HUDEP-2 (cell line): ENCODE measurements at regions not wholly inside any gene's neighbourhood (a gene's known extent, or its start where the extent isn't known, plus 50 kb on each side); places are given as distances from the start of the nearest gene placed in this dataset.

Experiments used
- DNase-seq, 76 experiments: peaks; one replicate each; lab custom pipeline; 2025; ENCODE audit not compliant: unreplicated experiment in 76 of 76; lab: John Stamatoyannopoulos, UW

DNA sequence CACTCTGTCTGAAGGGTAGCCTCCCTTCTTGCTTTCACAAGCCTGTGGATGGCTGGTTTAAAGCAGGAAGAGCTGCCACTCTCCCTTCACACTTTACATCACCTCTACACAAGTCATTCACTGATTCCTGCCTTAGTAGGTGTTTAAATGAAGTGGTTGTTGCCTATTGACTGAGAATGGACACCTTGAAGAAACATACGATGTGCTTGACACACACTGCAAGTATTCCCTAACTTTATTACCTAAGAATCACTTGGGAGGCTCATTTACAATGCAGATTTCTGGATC, 230.5 kb downstream of the PIK3R1 start:
- no peak for DNase-seq

DNA sequence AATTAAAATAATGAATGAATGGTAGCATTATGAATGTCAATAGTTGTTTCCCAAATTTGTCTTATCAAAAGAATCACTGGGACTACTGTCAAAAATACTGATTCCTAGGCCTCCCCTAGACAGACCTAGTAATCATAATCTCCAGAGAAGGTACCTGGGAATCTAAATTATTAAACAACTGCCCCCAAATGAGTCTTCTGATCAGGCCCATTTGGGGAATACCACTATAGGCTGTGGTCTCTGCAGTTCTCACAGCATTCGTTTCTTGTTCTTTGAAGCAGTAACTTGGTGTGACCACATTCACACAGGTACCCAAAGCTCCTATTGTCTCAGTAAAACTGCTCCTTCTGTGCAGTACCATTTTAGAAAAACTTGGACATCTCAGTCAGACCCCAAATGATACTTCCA, 230.9 kb downstream of the PIK3R1 start:
- no peak for DNase-seq

DNA sequence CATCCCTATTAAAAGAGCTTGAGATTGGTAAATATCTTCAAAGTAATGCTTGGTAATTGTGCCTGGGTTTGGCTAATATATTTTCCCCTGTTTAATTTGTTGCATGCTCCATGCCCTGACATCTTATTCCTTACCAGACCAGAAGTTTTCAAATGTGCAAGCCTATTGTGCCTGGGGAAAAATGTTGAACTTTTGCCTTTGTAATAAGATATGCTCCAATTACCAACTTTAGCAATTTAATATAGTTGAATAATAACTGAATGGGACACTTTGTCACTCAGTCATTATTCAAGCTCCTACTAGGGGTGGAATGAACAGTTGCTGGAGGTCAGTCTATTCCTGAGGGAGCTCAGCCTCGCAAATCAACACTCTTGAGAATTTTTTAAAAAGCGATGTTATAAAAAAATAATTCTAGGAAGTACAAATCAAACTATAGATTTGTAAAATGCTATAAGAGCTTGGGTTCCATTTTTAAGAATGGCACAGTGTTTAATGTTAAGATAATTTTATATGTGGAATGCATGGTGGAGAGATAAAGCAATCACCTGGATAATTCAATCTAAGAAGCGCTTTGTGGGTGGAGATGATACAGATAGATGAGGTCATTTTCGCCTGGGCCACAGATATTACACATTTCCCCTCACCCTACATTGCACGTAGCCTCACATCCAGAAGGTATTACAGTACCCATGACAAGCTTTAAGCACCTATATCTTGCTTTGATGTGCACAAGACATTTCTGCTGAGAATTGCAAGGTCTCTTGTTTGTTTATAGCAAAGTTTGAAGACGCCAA, 231.8 kb downstream of the PIK3R1 start:
- no peak for DNase-seq

GRCh38 chr5:68449380-68449779, 233.8 kb downstream of the PIK3R1 start:
- no peak for DNase-seq

- DNase-seq, result no peak
Measured at GRCh38 chr5:68450245-68450852, 234.8 kb downstream of the PIK3R1 start.

DNA sequence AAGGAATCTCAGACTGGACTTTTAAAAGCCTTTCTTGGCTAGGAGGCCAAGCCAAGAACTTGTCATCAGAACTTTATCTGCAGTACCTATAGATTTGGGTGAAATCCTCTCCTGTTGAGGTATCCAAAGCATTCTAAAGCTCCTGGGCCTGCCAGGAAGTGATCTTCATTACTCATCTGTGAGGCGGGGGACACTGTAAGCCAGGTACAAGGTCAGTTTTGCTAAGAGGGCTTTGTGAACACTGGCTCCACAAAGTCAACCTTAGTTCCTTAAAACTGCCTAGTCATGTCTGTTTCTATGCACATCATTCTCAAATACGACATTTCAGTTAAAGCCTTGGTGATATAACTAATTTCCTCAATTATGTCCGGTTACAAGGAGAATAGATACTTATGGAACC, 236.7 kb downstream of the PIK3R1 start:
- no peak for DNase-seq

- DNase-seq, result no peak
Measured at GRCh38 chr5:68454172-68454571, 238.6 kb downstream of the PIK3R1 start.

- no peak for DNase-seq
Measured at GRCh38 chr5:68454766-68455165, 239.2 kb downstream of the PIK3R1 start.

GRCh38 chr5:68455216-68455615, 239.7 kb downstream of the PIK3R1 start:
- no peak for DNase-seq

- DNase-seq, result peak in 70 of 76 experiments; percentile 7 to 84 (median 50)
Measured at GRCh38 chr5:68456756-68457217, 241.2 kb downstream of the PIK3R1 start.

DNA sequence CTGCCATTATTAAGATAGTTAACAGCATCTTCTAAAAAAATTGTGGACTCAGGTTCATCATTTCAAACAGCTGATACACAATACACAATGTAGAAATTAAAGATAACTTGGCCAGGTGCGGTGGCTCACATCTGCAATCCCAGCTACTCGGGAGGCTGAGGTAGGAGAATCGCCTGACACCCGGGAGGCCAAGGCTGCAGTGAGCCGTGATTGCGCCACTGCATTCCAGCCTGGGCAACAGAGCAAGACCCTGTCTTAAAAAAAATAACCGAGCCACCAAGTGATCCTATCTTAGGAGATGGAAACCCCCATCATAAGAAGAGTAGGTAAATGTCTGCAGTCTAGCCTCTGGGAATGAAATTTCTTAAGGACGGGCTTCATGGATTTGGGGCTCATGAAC, 241.7 kb downstream of the PIK3R1 start:
- no peak for DNase-seq

DNA sequence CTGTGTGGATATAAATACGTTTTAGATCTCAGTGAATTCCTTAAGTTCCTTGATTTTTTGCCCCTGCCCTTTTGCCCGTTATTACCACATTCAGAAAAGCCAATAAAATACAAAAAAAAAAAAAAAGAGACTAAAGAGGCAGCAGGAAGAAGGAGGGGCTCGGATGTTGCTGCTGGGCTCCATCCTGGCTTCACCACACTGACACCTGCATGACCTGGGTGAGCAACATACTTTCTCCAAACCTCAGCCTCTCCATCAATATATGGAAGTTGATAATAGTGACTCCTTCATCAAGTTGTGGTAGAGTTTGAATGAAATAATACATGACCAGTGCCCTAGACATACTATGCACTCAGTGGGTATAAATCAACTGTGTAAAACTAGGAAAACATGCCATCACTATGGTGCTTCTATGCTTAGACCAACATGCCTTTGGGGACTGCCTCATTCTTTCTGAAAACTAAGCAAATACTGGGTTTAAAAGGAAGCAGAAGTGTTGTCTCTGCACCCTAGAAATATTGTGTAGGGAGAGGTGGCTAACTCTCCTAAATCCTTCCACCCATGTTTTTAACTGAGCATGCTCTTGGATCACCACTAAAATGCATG, 243.0 kb downstream of the PIK3R1 start:
- DNase-seq, result no peak

DNA sequence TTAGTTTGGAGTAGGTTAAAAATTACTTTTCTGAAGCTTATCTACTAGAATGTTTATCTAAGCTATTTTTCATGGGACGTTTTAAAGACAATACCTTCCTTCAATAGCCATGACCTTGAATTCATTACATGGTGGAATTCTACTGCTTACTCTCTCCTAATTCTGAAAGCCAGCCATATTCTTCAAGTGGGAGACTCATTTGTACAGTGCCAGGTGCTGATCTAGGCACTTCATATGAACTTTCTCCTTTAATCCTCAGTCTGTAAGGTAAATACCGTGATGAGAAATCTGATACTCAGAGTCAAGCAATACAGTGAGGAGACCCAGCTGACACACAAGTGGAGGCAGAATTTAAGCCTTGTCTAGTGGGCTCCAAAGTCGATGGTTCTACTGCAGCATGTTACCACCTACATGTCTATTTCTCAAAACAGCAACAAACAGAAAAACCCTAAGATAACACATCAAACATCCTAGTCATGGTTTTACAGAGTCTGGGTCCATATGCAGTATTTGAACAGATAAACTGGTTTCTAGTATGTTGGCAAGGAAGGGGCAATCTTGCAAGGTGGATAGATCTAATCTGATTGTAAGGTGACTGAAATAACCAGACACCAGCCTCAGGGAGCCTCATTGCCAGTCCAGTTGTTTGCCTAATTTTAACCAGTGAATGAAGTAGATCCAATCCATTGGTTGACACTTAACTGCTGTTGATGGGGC, 243.7 kb downstream of the PIK3R1 start:
- no peak for DNase-seq

GRCh38 chr5:68459810-68460139, 244.2 kb downstream of the PIK3R1 start:
- no peak for DNase-seq

DNA sequence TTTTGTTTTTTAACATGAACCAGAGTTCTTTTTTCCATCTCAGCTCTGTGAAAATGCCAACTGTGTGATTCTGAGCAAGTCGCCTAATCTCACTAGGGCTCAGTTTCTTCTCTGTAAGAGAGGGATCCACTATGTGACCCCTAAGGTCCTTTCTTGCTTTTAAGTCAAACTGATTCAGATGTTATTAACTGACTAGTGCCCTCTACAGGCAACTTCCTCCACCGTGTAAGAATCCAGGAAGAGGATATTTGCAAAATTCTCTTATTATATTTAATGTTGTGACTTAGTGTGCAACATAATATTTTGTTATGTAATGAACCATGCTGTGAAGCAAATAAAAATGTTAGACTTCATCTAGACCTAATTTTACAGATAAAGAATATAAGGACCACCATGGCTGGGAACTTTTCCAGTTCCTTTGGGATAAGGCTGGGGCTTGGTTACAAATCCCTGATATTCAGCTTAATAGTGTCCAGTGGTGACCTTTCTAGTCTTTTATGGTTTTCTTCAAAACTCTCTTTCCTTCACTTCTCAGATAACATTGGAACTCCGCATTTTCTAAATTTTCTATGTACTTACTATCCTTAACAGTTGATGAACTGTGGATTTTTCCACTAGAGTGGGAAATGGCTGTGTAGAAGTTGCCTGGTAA, 244.7 kb downstream of the PIK3R1 start:
- DNase-seq, result peak in 44 of 76 experiments; percentile 4 to 66 (median 35)

GRCh38 chr5:68463606-68464005, 248.1 kb downstream of the PIK3R1 start:
- no peak for DNase-seq

- no peak for DNase-seq
Measured at GRCh38 chr5:68464424-68464823, 248.9 kb downstream of the PIK3R1 start.

DNA sequence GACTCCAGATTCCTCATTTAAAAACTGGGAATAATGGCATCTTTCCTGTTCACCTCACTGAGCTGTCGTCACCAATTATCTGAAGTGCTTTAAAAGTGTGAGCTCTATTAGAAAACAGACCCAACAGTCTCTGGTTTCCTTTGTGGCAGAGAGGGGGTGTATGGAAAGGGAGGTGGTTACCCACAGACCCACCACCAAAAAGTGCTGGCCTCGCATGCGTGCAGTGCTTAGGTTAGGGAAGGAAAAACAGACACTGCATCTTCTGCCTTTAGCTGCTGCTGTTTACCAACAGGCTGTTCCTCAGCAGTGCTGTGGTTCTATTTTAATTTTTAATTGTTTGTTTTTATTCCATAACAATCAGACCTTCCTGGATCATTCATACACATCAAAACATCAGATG, 249.6 kb downstream of the PIK3R1 start:
- no peak for DNase-seq

- DNase-seq, result no peak
Measured at GRCh38 chr5:68465934-68466551, 250.5 kb downstream of the PIK3R1 start.

- DNase-seq, result no peak
Measured at GRCh38 chr5:68467208-68467607, 251.7 kb downstream of the PIK3R1 start.

DNA sequence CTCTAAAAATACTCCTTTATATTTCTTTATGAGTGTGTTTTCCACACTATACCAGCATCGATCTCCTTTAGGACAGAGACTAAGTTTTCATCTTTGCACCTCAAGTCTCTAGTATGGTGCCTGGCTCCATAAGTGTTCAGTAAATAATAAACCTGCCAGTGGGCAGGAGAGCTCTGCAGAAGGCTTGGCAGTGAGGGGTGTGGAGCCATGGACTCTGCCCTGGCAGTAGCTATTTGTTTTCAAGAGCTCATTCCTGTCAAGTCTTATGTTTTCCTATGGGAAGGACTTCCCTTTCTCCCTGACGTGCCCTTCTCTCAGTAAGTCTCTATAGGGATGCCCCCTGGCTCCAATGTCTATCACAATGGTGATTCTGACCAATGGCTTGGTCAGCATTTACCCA, 252.2 kb downstream of the PIK3R1 start:
- no peak for DNase-seq
